ENCODE measurements at regions not wholly inside any gene's neighbourhood (a gene's known extent, or its start where the extent isn't known, plus 50 kb on each side); places are given as distances from the start of the nearest gene placed in this dataset.
"Not testable (repeated sequence)": the region's sequence is repeated elsewhere in the genome, so short reads cannot be mapped to it uniquely, and the experiment has no call there.

DNA sequence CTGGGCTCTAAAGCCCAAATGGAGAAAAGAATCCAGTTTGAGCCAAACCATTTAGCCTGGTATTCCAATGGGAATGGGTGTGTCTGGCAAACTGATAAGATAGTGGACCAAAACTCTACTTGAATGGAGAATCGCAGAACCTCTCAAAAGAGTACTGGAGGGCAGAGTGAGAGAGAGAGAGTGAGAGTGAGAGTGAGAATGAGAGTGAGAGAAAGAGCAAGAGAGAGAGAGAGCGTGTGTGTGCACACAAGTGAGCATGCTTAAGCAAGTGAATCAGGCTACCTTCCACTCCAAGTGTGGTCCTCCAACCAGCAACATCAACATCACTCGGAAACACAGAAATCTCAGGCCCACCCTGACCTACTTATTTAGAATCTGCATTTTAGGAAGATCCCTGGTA is 58.8 kb downstream of the UQCRFS1 start:
- no peak for DNase-seq (ENCODE audit: extremely low read depth, low read depth)

DNA sequence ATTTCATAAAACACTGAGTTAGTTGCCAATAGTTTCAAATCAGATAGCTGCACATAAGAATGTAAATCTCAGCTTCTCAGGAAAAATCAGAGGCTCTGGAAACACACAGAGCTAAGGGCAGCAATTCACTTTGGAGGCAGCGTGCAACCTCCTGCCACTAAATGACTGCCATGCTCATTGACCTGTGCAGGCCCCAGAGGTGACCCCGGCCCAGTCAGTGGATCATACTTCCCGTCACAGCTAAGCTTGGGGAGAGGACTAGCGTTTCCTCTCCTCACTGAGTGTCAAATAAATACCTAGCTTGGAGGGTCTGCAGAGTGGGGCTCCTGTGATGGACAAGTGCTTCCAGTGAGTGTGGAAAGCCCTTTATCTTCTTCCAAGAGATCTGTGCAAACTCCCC is 67.2 kb downstream of the UQCRFS1 start:
- DNase-seq (ENCODE audit: extremely low read depth, low read depth), result no peak

DNA sequence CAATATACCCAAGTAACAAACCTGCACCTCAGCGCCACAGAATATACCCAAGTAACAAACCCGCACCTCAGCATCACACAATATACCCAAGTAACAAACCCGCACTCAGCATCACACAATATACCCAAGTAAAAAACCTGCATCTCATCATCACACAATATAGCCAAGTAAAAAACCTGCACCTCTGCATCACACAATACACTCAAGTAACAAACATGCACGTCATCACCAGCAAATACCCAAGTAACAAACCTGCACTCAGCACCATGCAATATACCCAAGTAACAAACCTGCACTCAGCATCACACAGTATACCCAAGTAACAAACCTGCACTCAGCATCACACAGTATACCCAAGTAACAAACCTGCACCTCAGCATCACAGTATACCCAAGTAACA is 69.8 kb downstream of the UQCRFS1 start:
- no peak for DNase-seq (ENCODE audit: extremely low read depth, low read depth)

DNA sequence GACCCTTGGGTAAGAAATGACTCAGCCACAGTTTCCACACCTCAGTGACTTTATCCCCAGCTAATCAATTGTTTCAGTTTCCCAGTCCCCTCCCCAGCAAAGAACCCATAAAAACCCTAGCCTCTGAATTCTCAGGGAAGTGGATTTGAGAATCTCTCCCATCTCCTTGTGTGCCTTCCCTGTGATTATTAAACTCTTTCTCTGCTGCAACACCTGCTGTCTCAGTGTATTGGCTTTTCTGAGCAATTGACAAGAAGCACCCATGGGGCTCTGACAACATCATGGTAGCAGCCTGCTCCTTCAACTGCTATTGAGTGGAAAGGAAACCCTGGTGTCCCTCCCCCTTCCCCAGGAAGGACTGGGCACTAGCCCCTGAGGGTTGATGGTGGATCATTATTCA is 73.7 kb downstream of the UQCRFS1 start:
- no peak for DNase-seq (ENCODE audit: extremely low read depth, low read depth)

DNA sequence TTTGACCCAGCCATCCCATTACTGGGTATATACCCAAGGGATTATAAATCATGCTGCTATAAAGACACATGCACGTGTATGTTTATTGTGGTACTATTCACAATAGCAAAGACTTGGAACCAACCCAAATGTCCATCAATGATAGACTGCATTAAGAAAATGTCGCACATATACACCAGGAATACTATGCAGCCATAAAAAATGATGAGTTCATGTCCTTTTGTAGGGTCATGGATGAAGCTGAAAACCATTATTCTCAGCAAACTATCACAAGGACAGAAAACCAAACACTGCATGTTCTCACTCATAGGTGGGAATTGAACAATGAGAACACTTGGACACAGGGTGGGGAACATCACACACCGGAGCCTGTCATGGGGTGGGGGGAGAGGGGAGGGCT is 74.7 kb downstream of the UQCRFS1 start:
- not testable (repeated sequence) for DNase-seq (ENCODE audit: extremely low read depth, low read depth)

DNA sequence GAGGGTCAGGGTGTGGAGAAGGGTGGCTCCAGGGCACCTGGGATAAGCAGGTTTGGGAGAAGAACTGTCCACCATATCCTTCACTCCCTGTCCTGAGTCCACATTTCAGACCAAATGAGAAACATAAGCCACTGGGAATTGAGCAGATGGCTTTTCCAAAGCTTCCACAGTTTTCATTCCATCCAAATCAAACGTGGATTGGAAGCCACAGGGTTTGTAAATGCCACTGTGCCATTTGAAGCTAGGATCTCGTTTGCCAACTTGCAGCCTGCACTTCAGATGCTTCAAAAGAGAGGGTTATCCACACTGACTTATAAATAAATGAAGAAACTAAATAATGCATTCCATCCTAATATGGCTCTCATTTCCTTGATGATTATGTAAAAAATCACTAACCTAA is 81.5 kb downstream of the UQCRFS1 start:
- DNase-seq (ENCODE audit: extremely low read depth, low read depth), result no peak

DNA sequence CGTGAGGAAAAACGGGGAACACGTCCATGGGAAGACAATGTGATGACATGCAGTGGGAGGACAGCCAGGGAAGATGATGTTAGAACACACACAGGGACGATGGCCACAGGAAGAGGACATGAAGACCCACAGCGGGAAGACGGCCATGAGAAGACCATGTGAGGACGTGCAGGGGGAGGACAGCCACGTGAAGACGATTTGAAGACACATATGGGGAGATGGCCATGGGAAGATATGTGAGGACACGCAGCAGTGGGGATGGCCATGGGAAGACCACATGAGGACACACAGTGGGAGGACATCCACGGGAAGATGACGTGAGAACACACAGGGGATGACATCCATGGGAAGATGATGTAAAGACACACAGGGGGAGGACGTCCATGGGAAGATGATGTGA is 83.8 kb downstream of the UQCRFS1 start:
- DNase-seq (ENCODE audit: extremely low read depth, low read depth), result no peak

DNA sequence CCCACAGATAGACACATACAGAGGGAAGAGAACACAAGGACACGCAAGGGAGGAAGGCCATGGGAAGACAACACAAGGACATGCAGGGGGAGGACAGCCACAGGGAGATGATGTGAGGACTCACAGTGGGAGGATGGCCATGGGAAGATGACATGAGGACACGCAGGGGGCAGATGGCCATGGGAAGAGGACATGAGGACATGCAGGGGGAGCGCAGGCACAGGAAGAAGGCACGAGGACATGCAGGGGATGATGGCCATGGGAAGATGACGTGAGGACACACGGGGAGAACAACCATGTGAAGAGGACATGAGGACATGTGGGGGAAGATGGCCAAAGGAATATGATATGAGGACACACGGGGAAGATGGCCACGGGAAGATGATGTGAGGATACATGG is 84.7 kb downstream of the UQCRFS1 start:
- no peak for DNase-seq (ENCODE audit: extremely low read depth, low read depth)

DNA sequence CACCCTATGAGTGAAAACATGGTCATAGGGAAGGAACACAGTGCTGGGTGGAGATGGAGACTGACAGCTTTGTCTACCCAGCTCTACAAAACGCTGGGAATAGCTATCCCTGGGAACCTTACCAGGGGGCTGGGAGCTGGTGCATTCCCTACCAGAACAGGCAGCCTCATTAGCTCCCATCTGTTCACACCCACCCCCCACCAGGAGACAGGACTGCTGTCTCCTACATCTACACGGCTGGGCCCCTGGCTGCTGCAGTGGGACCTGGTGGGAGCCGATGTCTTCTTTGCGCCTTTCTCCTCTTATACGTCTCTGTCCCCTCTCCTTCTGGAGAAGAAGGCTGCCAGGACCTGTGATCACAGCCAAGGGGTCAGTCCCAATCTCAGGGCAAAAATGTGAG is 90.8 kb downstream of the UQCRFS1 start:
- DNase-seq (ENCODE audit: extremely low read depth, low read depth), result no peak

DNA sequence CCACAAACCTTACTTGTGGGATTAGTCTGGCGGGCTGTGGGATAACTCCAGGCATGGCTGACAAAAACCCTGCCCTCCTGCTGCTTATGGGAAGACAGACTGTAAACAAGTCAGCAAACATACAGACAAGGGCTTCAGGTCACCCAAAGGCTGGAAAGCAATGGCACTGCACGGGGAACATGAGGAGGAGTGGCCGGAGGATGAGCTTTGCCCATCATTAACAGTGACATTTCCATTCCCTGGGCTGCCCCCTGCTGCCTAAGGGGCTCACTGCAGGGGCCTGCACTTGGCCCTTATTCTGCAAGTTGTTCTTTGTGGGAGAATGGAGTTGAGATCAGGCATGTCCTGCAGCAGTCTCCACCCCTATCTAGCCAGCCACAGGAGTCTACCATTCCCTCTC is 91.3 kb downstream of the UQCRFS1 start:
- no peak for DNase-seq (ENCODE audit: extremely low read depth, low read depth)

DNA sequence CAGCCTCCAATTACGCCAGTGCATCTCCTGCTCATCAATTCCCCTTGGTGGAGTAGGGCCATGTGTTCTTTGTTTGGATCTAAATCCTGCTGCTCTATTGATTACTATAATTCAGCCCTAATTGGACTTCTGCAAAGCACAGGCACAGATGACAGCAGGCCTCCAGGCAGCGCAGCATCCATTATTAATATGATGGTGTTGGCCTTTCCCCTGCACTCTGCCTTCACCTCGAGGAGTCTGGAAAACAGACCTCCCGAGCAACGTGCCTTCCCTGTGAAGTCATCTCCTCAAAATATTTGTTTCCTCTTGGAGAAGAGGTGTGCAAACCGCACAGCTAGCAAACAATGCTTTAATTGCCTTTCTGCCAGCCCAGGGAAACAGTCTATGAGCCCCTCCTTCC is 92.5 kb downstream of the UQCRFS1 start:
- DNase-seq (ENCODE audit: extremely low read depth, low read depth), result no peak

DNA sequence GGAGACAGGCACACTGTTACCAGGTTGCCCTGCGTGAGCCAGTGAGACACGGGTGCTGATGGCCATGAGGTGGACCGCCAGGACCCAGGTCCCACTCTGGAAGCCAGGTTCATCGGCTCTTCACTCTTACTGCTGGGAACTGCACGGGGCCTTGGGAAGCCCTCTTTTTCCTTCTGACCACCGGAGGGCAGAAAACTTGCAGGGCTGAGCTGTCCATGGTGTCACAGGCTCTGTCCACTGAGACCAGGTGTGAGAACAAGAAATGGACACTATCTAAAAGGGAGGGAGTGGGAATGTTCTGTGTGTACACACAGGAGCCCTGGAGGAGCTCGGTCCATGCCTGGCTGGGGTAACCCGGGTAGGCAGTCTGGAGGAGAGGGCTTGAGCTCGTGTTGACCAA is 93.4 kb downstream of the UQCRFS1 start:
- DNase-seq (ENCODE audit: extremely low read depth, low read depth), result no peak

DNA sequence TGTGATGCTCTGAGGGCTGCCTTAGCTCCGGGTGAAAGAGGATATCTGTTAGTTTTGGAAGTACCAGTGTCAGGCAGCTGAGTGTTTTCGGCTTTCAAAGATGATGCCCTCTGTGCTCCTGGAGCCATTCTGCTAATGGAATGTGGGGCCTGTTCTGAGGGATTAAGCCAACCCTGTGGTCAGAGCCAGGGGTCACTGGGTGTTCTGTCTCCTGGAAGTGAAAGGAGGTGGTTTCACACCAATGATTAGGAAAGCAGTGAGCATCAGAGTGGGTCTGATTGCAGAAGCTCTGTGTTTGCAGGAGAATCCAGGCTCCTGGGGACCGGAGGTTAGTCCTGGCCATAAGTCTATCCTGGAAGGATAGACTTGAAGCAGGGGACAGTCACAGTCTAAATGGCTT is 94.6 kb downstream of the UQCRFS1 start:
- DNase-seq (ENCODE audit: extremely low read depth, low read depth), result no peak

DNA sequence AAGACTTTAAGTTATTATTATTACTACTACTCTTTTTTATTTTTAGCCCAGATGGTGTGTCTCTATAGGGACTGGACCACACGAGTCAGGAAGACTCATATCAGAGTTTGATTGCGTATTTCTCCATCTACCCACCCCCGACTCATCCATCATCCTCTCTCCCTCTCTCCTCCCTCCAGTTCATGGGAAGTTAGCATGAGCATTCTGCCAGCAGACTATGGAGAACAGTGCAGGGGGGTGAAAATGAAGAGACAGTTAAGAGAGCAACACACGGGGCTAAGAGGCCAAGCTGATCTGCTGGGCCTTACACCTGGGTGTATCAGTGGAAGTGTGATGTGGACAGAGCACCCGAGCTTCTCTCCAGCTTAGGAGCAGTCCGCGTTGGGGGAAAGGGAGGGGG is 95.0 kb downstream of the UQCRFS1 start:
- no peak for DNase-seq (ENCODE audit: extremely low read depth, low read depth)

DNA sequence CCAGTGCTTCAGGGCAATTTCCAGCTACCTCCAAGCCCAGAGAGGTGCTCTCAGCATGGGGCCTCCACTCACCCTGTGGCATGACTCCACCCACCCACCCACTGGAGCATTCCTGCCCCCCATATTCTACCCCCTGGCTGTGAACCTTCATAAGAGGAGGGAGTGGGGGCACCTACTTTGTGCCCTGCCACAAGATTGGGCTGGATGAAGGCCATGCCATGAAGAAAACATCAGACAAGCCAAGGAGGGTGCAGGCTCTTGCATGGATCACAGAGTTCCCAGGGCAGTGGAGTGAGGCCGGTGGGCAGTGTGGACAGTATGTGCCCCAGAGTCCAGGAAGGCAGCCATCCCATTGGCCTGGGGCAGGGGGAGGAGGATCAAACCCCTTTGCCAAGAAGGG is 97.8 kb downstream of the UQCRFS1 start:
- no peak for DNase-seq (ENCODE audit: extremely low read depth, low read depth)

DNA sequence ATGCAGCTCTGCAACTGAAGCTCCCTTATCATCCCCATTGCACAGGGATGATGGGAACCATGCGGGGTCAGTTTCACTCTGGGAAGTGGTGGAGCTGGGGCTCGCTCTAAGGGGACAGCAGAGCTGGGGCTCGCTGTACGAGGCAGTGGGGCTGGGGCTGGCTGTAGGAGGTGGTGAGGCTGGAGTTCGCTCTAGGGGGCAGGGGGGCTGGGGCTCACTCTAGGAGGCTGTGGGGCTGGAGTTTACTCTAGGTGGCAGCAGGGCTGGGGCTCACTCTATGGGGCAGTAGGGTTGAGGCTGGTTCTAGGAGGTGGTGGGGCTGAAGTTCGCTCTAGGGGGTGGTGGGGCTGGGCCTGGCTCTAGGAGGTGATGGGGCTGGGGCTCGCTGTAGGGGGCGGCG is 99.1 kb downstream of the UQCRFS1 start:
- DNase-seq (ENCODE audit: extremely low read depth, low read depth), result no peak

DNA sequence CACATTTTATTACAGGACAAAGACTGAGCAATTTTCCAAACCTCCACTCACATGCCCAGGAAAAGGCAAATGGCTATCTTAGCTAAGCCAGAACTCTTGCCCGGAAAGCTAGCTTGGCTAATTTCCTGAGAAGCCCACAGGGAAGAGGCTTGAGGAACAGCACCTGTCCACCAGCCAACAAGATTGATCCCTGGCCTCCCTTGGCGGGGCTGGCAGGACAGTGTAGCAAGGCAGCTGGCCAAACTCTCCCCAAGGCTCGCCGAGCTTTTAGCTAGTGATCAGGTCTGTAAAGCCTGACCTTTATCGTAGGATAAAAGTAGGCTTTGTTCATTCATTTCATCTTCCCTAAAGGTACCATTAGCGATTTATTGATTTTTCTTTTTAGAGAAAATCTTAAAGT is 101.4 kb downstream of the UQCRFS1 start:
- DNase-seq (ENCODE audit: extremely low read depth, low read depth), result no peak

DNA sequence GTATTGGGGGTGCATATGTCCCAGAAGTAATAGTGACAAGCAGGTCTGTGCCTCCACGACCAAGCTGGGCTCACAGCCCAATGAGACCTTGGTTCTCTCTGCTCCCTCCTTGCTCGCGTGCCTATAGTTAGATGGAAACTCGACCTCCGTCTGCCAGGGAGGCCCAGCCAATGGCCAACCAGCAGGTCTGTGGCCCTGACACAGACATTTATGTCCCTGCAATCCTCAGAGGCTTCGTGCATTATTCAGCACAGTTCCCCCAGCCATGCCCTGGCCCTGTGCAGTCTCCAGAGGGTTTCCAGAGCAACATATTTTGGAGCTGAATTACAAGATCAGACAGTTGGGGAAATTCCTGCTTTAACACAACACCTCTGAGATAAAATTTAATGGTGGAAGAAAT is 105.1 kb downstream of the UQCRFS1 start:
- DNase-seq (ENCODE audit: extremely low read depth, low read depth), result no peak

DNA sequence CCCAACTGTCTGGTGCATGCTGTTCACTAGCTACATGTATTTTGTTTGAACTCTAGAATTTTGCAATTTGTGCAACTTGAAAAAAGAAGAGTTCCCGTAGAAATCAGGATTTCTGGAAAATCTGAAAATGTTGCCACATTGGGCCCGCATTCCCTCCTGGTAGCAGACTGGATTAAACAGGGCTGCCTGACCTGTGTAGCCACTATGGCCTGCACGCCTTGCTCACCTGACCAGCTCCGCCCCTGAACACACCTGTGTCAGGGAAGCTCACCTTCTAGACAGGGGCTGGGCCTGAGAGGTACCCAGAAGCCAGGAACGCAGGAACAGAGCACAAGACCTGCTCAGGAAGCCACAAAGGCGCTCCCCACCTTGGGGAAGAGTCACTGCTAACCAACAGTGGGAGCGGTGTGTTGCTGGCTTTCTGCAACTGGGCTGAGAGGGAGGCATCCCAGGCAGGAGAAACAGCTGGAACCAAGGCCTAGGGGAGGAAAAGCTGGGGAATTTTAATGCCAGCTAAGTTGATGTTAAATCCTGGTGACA is 106.5 kb downstream of the UQCRFS1 start:
- DNase-seq (ENCODE audit: extremely low read depth, low read depth), result no peak

DNA sequence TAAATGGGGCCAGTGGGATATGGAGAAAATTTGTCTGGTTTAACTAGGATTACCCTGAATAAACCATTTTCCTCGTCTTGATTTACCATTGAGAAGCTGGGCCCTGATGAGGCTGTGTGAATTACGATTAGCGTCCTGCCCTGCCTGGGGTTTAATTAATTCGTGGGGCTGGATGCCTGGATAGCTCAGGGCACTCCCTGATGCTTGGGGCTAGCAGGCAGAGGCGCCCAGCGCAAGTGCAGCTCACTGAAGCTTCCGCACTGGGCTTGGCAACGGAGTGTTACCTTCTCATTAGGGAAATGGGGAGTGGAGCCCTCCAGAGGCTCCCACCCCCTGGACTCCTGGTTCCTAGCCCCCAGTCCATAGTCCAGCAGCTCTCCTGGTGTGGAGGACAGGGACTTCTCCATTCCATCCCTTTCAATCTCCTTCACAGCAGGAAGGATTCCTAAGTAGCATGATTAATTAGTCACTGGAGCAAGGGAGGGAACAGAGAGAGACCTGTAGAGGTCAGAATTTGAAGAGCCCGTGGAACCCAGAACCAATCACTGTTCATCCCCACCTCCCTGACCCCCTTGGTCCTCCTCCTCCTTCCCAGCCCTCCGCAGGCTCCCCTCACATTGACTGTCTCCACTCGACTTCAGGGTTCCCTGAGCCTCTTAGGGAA is 107.2 kb downstream of the UQCRFS1 start:
- no peak for DNase-seq (ENCODE audit: extremely low read depth, low read depth)

DNA sequence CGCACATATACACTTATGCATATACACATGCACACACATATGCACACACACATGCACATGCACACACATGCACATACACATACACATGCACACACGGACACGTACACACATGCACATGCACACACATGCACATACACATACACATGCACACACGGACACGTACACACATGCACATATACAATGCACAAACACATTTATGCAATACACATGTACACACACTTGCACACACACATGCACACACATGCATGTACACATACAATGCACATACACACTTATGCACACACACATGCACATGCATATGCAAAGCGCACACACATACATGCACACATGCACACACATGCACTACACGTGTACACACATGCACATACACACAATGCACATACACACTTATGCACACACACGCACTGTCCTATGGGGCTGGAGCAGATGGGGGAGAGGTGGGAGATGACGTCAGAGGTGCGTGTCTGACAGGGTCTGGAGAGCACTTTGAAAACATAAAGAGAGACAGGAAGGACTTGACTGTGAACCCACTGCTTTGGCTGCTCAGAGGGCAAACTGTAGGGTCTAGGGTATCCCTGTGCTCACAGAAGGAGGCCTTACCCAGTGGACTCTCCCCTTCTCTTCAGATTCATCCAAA is 108.2 kb downstream of the UQCRFS1 start:
- DNase-seq (ENCODE audit: extremely low read depth, low read depth), result no peak

DNA sequence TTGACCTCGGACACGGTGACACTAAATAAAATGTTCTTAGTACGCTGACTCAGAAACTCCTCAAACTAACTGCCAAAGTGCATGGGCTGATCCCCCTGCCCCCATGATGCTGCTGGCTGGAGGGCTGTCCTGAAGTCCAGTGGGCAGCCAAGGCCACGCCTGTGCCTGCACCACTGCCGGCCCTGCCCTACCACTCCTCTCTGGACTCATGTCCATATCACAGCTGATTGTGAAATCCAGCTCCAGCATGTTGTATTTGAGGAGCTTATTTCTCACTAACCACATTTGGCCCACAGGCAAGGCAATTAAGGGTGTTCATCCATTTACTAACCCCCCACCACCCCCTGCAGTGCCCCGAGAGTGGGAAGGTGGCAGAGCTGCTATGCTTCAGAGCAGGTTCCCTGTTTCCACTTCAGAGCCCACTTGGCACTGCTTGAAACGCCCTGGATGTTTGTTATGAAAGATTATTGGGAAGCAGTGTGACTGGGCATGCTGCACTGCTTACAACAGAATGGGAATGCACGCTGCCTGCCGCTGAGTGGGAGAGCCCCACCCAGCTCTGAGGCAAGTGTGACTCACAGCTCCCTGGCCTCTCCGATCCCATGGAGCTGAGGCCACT is 114.0 kb downstream of the UQCRFS1 start:
- DNase-seq (ENCODE audit: extremely low read depth, low read depth), result no peak
